Erythroblast (primary cell): ENCODE measurements at regions not wholly inside any gene's neighbourhood (a gene's known extent, or its start where the extent isn't known, plus 50 kb on each side); places are given as distances from the start of the nearest gene placed in this dataset.

Source experiments
- GATA1 ChIP-seq: IDR thresholded peaks from 2 replicates; pipeline ENCODE4 v1.6.1; 2011; ENCODE audit warnings: low read depth, mild to moderate bottlenecking, control low read depth, low read length, moderate library complexity
- POLR2A ChIP-seq: IDR thresholded peaks from 2 replicates; pipeline ENCODE4 v1.6.1; 2011; ENCODE audit warnings: mild to moderate bottlenecking, low read length

GRCh38 chr3:148366743-148367410 is 330.8 kb upstream of the AGTR1 start:
- TF ChIP-seq POLR2A (no peak), GATA1 (no peak)
